Small intestine (tissue), 7 donors: ENCODE measurements at regions not wholly inside any gene's neighbourhood (a gene's known extent, or its start where the extent isn't known, plus 50 kb on each side); places are given as distances from the start of the nearest gene placed in this dataset.

Experiments used
- DNase-seq, 2 donors: peaks; one replicate each; pipeline versions ENCODE4 v3.0.0 to v3.0.0-alpha.2; 2013
- FAIRE-seq: peaks from 2 replicates; lab custom pipeline; 2012; peaks lifted over from hg19 to GRCh38; lab: Jason Lieb, UNC
- H3K27ac ChIP-seq, 3 donors: one replicate each; pipeline ENCODE4 v1.5.1; 2013; ENCODE audit warnings: low read length in 2 of 3, mild to moderate bottlenecking in 2 of 3, control low read depth in 1 of 3, inconsistent platforms in 1 of 3, low read depth in 1 of 3, moderate library complexity in 1 of 3
- H3K27me3 ChIP-seq, 3 donors: one replicate each; pipeline ENCODE4 v1.6.1; 2013; ENCODE audit warnings: low read length in 3 of 3, inconsistent platforms in 1 of 3; ENCODE audit not compliant: control insufficient read depth in 3 of 3, insufficient read depth in 3 of 3
- H3K36me3 ChIP-seq, 3 donors: one replicate each; pipeline ENCODE4 v1.6.1; 2013; ENCODE audit warnings: low read length in 3 of 3, inconsistent platforms in 1 of 3, low read depth in 1 of 3, mild to moderate bottlenecking in 1 of 3, moderate library complexity in 1 of 3; ENCODE audit not compliant: control insufficient read depth in 3 of 3, insufficient read depth in 2 of 3
- H3K4me1 ChIP-seq, 3 donors: one replicate each; pipeline ENCODE4 v1.6.1; 2013; ENCODE audit warnings: low read length in 2 of 3, inconsistent platforms in 1 of 3, low read depth in 1 of 3, mild to moderate bottlenecking in 1 of 3, moderate library complexity in 1 of 3; ENCODE audit not compliant: control insufficient read depth in 3 of 3, insufficient read depth in 2 of 3
- H3K4me3 ChIP-seq, 3 donors: one replicate each; pipeline ENCODE4 v1.5.1; 2013; ENCODE audit warnings: low read length in 3 of 3, control low read depth in 1 of 3, inconsistent platforms in 1 of 3, low read depth in 1 of 3, mild to moderate bottlenecking in 1 of 3, moderate library complexity in 1 of 3
- H3K9me3 ChIP-seq, 2 donors: one replicate each; pipeline ENCODE4 v1.6.1; 2013; ENCODE audit warnings: low read depth in 1 of 2, low read length in 1 of 2; ENCODE audit not compliant: control insufficient read depth in 2 of 2, insufficient read depth in 1 of 2
- WGBS, 3 donors: extraction: QIAGEN DNeasy Blood & Tissue Kit; methylation state at CpG; one replicate each; pipeline ENCODE4 v1.1.7; 2013; 5-methylcytosine and 5-hydroxymethylcytosine counted together
- donor health status: healthy with polysubstance abuse.
- donor health status: control.
- donor health status: control.
- donor health status: Bipolar disorder and iron deficiency.
- donor health status: healthy.

DNA sequence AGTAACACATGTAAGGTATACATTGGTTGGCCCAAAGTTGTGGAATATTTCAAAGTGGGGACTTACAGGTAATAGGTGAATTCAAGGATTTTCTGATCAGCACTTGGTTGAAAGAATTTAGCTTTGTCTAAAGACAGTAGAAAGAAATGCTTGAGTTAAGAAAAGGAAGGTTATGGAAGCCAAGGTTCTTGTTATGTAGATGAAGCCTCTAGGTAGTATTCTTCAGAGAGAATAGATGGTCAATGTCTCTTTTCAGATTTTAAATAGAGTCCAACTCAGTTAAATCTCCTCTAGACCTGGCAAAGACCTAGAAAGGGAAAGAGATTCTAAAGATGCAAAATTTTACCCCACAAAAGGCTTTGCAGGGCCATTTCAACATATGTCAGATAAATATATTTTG is 157.4 kb downstream of the ANKRD30B start:
- Histone ChIP-seq H3K4me3 (no peak overlapping the region), H3K27ac (no peak overlapping the region), H3K27me3 (no peaks in the 10 kb centered on the region), H3K36me3 (no peaks in the 10 kb centered on the region), H3K9me3 (peaks cover 0 to 34% of the 10 kb centered on the region in 2 donors), H3K4me1 (no peaks in the 10 kb centered on the region)
- no peak for DNase-seq
- no peak for FAIRE-seq

DNA sequence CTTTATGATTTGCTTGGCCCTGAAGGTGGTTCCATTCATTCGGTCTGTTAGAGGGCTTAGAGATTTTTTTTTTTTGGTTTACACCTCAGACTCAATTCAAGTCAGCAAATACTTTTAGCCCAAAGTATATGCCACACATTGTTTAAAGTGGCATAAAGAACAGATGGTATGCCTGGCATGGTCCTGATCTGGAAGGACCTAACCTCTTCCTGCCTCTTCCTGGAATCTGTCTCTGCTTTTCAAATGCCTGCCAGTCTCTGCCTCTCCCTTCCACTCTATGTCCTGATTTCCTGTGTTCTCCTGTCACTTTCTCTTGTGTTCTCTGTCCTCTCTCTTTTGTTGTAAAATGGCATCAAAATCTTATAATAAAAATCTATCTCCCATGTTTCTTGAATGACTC is 158.0 kb downstream of the ANKRD30B start:
- no peaks in the 10 kb centered on the region for H3K4me1 ChIP-seq
- 79 to 81% (median 79%) methylated on average over 1 of the region's 1 CpG for WGBS, 3 donors
- no peaks in the 10 kb centered on the region for H3K36me3 ChIP-seq
- H3K27me3 ChIP-seq, result no peaks in the 10 kb centered on the region
- no peak overlapping the region for H3K27ac ChIP-seq
- DNase-seq (no peak), FAIRE-seq (no peak)
- H3K4me3 ChIP-seq, result no peak overlapping the region
- peaks cover 0 to 34% of the 10 kb centered on the region in 2 donors for H3K9me3 ChIP-seq

DNA sequence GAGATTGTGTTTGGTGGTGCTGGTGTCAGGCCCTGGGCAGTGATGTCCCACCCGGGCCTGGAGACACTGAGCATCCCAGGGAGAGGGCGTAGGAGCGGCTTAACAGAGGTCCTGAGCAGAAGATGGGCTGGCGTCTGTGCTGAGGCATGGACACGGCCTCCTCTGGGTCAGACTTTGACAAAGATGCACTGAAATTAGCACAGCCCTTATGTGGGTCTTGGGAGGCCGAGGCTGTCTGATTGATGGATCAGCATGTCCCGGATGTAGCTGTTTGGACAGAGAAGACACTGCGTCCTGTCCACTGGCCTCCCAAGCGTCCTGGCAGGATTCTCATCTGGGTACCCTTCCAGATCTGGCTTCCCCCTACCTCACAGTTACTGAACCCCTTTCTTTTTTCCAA is 159.4 kb downstream of the ANKRD30B start:
- H3K36me3 ChIP-seq, result no peaks in the 10 kb centered on the region
- no peaks in the 10 kb centered on the region for H3K27me3 ChIP-seq
- H3K9me3 ChIP-seq, result peaks cover 0 to 34% of the 10 kb centered on the region in 2 donors
- FAIRE-seq (no peak), DNase-seq (no peak)
- no peak overlapping the region for H3K27ac ChIP-seq
- H3K4me1 ChIP-seq, result no peaks in the 10 kb centered on the region
- no peak overlapping the region for H3K4me3 ChIP-seq
- whole genome bisulfite sequencing, 3 donors, result 73 to 89% (median 78%) methylated on average over 9 of the region's 9 CpGs

DNA sequence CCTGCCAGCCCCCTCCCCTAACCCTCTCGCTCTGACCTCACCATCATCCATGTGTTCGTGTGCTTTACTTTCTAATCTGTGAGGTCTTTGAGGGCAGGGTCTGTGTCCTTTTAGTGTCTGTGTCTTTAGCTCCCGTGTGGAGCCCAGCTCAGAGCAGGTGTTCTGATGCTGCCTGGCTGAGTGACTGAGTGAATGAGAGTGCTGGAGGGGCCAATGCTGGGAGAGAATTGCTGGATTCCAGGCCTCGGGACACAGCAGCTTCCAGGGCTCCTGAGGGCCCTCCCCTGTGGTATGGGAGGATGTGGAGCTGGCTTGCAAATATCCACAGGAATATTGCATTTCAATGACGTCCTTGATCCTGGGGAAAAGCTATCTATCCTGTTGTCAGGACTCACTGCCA is 160.6 kb downstream of the ANKRD30B start:
- 61 to 75% (median 67%) methylated on average over 5 of the region's 5 CpGs for WGBS, 3 donors
- H3K4me3 ChIP-seq, result no peak overlapping the region
- FAIRE-seq, result no peak
- H3K27me3 ChIP-seq, result no peaks in the 10 kb centered on the region
- H3K36me3 ChIP-seq, result no peaks in the 10 kb centered on the region
- no peak overlapping the region for H3K27ac ChIP-seq
- H3K9me3 ChIP-seq, result peaks cover 0 to 32% of the 10 kb centered on the region in 2 donors
- no peak for DNase-seq
- H3K4me1 ChIP-seq, result no peaks in the 10 kb centered on the region

DNA sequence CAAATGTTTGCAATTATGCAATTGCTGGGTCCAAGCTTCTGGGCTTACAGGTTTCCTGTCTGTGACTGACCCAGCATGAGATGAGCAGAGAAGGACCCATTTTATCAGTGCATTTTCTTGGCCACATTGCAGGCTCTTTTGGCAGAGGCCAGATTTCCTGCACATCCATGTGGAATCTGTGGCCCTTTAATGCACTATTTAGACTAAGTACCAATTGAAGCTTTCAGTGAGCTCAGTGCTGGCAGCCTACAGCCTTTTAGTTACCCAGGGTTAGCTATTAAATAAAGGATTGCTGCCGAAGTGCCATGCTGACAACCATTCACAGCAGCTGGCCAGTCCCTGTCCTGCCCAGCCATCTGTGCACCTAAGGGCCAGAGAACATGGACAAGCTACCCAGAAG is 165.0 kb downstream of the ANKRD30B start:
- Histone ChIP-seq H3K36me3 (no peaks in the 10 kb centered on the region), H3K4me3 (no peak overlapping the region), H3K4me1 (no peaks in the 10 kb centered on the region), H3K9me3 (peaks cover 0 to 35% of the 10 kb centered on the region in 2 donors), H3K27me3 (no peaks in the 10 kb centered on the region), H3K27ac (no peak overlapping the region)
- FAIRE-seq, result no peak
- 55 to 90% (median 87%) methylated on average over 1 of the region's 1 CpG for WGBS, 3 donors
- no peak for DNase-seq

DNA sequence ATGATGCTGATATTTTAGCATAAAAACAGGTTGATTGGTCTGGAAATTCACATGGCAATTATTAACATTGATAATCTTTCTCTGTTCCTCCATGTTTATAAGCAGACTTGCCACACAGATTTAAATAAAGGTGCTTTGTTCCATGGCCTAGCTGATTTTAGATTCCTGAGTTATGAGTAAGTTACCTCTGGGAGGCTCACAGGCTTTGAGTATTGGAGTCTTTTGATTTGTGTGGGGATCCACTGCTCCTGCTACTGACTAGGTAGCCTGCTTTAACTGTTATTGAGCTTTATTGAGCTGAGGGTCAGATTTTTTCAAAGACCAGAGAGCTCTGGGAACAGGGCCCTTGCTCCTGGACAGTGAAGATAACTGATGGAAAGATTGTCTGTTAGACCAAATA is 166.1 kb downstream of the ANKRD30B start:
- no peak for FAIRE-seq
- H3K4me3 ChIP-seq, result no peak overlapping the region
- H3K27ac ChIP-seq, result no peak overlapping the region
- no peaks in the 10 kb centered on the region for H3K36me3 ChIP-seq
- peaks cover 0 to 29% of the 10 kb centered on the region in 2 donors for H3K9me3 ChIP-seq
- no peaks in the 10 kb centered on the region for H3K27me3 ChIP-seq
- no peak for DNase-seq
- no peaks in the 10 kb centered on the region for H3K4me1 ChIP-seq

DNA sequence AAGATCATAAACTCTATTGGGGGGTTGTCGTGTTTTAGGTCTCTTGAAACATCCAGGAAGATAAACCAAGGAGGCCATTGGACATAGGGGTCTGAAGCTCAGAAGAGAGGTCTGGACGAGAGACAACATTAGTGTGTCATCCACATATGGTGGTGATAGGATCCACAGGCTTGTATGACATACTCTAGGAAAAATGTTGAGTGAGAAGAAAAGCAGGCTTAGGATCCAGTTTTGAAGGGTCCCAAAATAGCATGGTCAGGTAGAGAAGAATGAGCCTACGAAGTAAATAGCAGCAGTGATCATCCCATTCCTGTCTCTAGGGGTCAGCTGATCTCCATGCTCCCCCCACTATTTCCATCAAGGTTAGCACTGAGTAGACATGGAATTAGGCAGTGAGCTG is 166.8 kb downstream of the ANKRD30B start:
- Histone ChIP-seq H3K9me3 (peaks cover 0 to 33% of the 10 kb centered on the region in 2 donors), H3K4me3 (no peak overlapping the region), H3K27me3 (no peaks in the 10 kb centered on the region), H3K36me3 (no peaks in the 10 kb centered on the region), H3K4me1 (peaks cover 0 to 1% (median 0%) of the 10 kb centered on the region in 3 donors), H3K27ac (no peak overlapping the region)
- DNase-seq (no peak), FAIRE-seq (no peak)
- 69 to 81% (median 73%) methylated on average over 3 of the region's 3 CpGs for WGBS, 3 donors

DNA sequence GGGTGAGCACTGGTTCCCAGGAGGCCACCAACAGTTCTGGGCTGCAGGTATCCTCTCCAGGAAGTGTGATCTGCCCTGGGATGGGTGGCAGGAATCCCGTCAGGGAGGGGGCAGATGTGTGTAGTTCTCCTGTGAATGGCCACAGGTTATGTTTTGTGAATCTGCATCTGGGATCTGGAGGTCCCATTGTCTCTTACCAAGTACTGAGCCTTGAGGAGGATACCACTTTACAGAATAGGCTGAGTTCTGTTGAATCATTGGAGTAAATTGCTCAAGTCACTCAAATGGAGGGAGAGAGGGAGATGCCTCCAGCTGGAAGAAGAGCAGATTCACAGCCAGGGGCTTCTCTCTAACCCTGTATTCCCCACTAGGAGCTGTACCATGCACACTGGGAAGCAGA is 168.2 kb downstream of the ANKRD30B start:
- Histone ChIP-seq H3K36me3 (no peaks in the 10 kb centered on the region), H3K27me3 (no peaks in the 10 kb centered on the region), H3K4me1 (peaks cover 0 to 1% (median 0%) of the 10 kb centered on the region in 3 donors), H3K4me3 (no peak overlapping the region), H3K27ac (no peak overlapping the region), H3K9me3 (peaks cover 0 to 38% of the 10 kb centered on the region in 2 donors)
- DNase-seq (no peak), FAIRE-seq (no peak)
- WGBS, 3 donors, result 51 to 75% (median 57%) methylated on average over 1 of the region's 1 CpG

DNA sequence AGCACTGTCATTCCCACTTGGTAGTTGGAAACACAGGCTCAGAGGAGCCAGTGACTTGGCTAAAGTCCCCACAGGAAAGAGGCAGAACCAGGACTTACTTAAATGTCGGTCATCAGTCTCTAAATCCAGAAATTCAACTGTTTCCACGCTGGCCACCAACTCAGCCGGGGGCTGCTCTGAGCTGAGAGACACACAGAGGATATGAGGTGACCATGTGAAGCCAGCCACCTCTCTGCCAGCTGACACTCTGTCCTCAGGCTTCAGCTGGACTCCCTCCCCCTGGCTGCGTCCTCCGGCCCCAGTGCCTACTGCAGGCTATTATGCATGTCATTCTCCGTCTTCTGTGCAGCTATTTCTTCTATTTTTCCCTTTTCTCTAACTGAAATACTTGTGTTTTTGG is 168.9 kb downstream of the ANKRD30B start:
- Histone ChIP-seq H3K4me3 (no peak overlapping the region), H3K36me3 (no peaks in the 10 kb centered on the region), H3K27ac (no peak overlapping the region), H3K4me1 (peaks cover 0 to 1% (median 0%) of the 10 kb centered on the region in 3 donors), H3K9me3 (peaks cover 0 to 38% of the 10 kb centered on the region in 2 donors), H3K27me3 (no peaks in the 10 kb centered on the region)
- FAIRE-seq (no peak), DNase-seq (no peak)
- 82 to 92% (median 84%) methylated on average over 6 of the region's 6 CpGs for WGBS, 3 donors
